HCT116 (cell line): ENCODE measurements at regions not wholly inside any gene's neighbourhood (a gene's known extent, or its start where the extent isn't known, plus 50 kb on each side); places are given as distances from the start of the nearest gene placed in this dataset.

Source experiments
- ATAC-seq: fragments of 200-7000 bp; cut with Tn5 transposase; 2 replicates; pipeline ENCODE4 v1.9.1; 2020; ENCODE audit warnings: mild to moderate bottlenecking, moderate library complexity
- BruUV-seq: library from RNA; stranded (reverse); fragments of 400-500 nt; replicated peaks from 2 replicates; lab custom pipeline; 2021; lab: Mats Ljungman, UMichigan
- CTCF ChIA-PET: fragments of 300-600 bp; sonication (Branson Sonifier 250); formaldehyde crosslinking; loops from one replicate; lab custom pipeline; 2021; ENCODE audit warnings: antibody characterized with exemption; lab: Charles Lee
- POLR2A ChIA-PET: fragments of 300-600, 350-600 bp; sonication (Branson Sonifier 250); formaldehyde crosslinking; loops from one replicate; lab custom pipeline; 2021; ENCODE audit warnings: antibody characterized with exemption; lab: Charles Lee
- RAD21 ChIA-PET, 2 experiments: fragments of 300-600 bp; sonication (Branson Sonifier 250); formaldehyde crosslinking; loops; one replicate each; lab custom pipeline; 2023; ENCODE audit warnings: low total read pairs in 2 of 2; ENCODE audit not compliant: uncharacterized antibody in 2 of 2, unreplicated experiment in 2 of 2, low non-redundant PET in 1 of 2; lab: Charles Lee
- DNase-seq: peaks from one replicate; pipeline ENCODE4 v3.0.0-alpha.2; 2010; ENCODE audit warnings: low read depth, low spot score
- H2AFZ ChIP-seq: fragments of 200-600 bp; shearing (Covaris generic), sonication (generic); 2 replicates; pipeline ENCODE4 v1.6.1; 2017; ENCODE audit warnings: low read depth, mixed run types, mixed read lengths, antibody characterized with exemption, low read length; ENCODE audit not compliant: poor library complexity, severe bottlenecking
- H3K27ac ChIP-seq: 2 replicates; pipeline ENCODE4 v1.5.1; 2012; ENCODE audit warnings: low read depth, low read length
- H3K27me3 ChIP-seq: fragments of 200-600 bp; sonication (generic); 2 replicates; pipeline ENCODE4 v1.6.1; 2016; ENCODE audit warnings: mixed run types, low read length, mixed read lengths; ENCODE audit not compliant: insufficient read depth
- H3K36me3 ChIP-seq, 2 experiments: fragments of 200-500 bp in 1 of 2; fragments of 200-600 bp in 1 of 2; sonication (Bioruptor generic) in 1 of 2; sonication (generic) in 1 of 2; 2 replicates each; pipeline versions ENCODE4 v1.5.1 to v1.6.1; 2014 to 2016; ENCODE audit warnings: low read length in 2 of 2, inconsistent platforms in 1 of 2, mixed read lengths in 1 of 2, mixed run types in 1 of 2; ENCODE audit not compliant: insufficient read depth in 2 of 2, control insufficient read depth in 1 of 2
- H3K4me1 ChIP-seq, 2 experiments: fragments of 200-600 bp in 1 of 2; sonication (generic) in 1 of 2; 2 replicates each; pipeline versions ENCODE4 v1.5.1 to v1.6.1; 2012 to 2017; ENCODE audit warnings: low read length in 2 of 2, inconsistent platforms in 1 of 2, mild to moderate bottlenecking in 1 of 2, mixed read lengths in 1 of 2, mixed run types in 1 of 2, moderate library complexity in 1 of 2; ENCODE audit not compliant: insufficient read depth in 2 of 2, control insufficient read depth in 1 of 2
- H3K4me2 ChIP-seq: fragments of 200-600 bp; sonication (generic); 2 replicates; pipeline ENCODE4 v1.6.1; 2017; ENCODE audit warnings: mixed run types, low read length, mixed read lengths
- H3K4me3 ChIP-seq, 2 experiments: fragments of 200-600 bp in 1 of 2; sonication (generic) in 1 of 2; replicated peaks in 1 of 2; 2 replicates each; pipeline ENCODE4 v1.5.1; 2011 to 2016; ENCODE audit warnings: low read length in 2 of 2, control low read depth in 1 of 2, low read depth in 1 of 2, mild to moderate bottlenecking in 1 of 2, mixed read lengths in 1 of 2, mixed run types in 1 of 2
- H3K79me2 ChIP-seq: fragments of 200-600 bp; sonication (generic); 2 replicates; pipeline ENCODE4 v1.6.1; 2017; ENCODE audit warnings: mild to moderate bottlenecking, mixed run types, low read length, moderate library complexity, mixed read lengths; ENCODE audit not compliant: insufficient read depth
- H3K9ac ChIP-seq: fragments of 200-600 bp; sonication (generic); 2 replicates; pipeline ENCODE4 v1.6.1; 2016; ENCODE audit warnings: low read length, mixed read lengths
- H3K9me2 ChIP-seq: fragments of 200-600 bp; sonication (generic), shearing (Covaris generic); 2 replicates; pipeline ENCODE4 v1.6.1; 2017; ENCODE audit warnings: mixed run types, mild to moderate bottlenecking, moderate library complexity; ENCODE audit not compliant: insufficient read depth
- H3K9me3 ChIP-seq, 2 experiments: fragments of 200-500 bp in 1 of 2; fragments of 200-600 bp in 1 of 2; sonication (Bioruptor generic) in 1 of 2; sonication (generic) in 1 of 2; 2 replicates each; pipeline ENCODE4 v1.6.1; 2014 to 2017; ENCODE audit warnings: low read length in 2 of 2, mixed read lengths in 2 of 2, inconsistent platforms in 1 of 2, low read depth in 1 of 2, mild to moderate bottlenecking in 1 of 2, mixed run types in 1 of 2, moderate library complexity in 1 of 2; ENCODE audit not compliant: control insufficient read depth in 1 of 2, insufficient read depth in 1 of 2
- H4K20me1 ChIP-seq: fragments of 200-600 bp; sonication (generic), shearing (Covaris generic); 2 replicates; pipeline ENCODE4 v1.6.1; 2017; ENCODE audit warnings: mixed run types, mild to moderate bottlenecking, moderate library complexity; ENCODE audit not compliant: insufficient read depth
- ATF3 ChIP-seq: IDR thresholded peaks from 2 replicates; pipeline ENCODE4 v1.6.1; 2012
- CTCF ChIP-seq, 3 experiments: fragments of 200-600 bp in 1 of 3; sonication (generic) in 1 of 3; IDR thresholded peaks in 2 of 3; conservative IDR thresholded peaks in 1 of 3; 2 replicates each; pipeline ENCODE4 v1.5.1; 2012 to 2017; ENCODE audit warnings: low read depth in 2 of 3, low read length in 2 of 3, antibody characterized with exemption in 1 of 3, borderline replicate concordance in 1 of 3, control low read depth in 1 of 3, mild to moderate bottlenecking in 1 of 3, mixed read lengths in 1 of 3, mixed run types in 1 of 3, moderate library complexity in 1 of 3; ENCODE audit not compliant: insufficient read depth in 1 of 3
- ELF1 ChIP-seq: IDR thresholded peaks from 2 replicates; pipeline ENCODE4 v1.6.1; 2012; ENCODE audit warnings: low read depth, borderline replicate concordance
- EZH2 ChIP-seq: fragments of 200-600 bp; sonication (generic); IDR thresholded peaks from 2 replicates; pipeline ENCODE4 v1.6.1; 2017; ENCODE audit warnings: antibody characterized with exemption, mixed run types
- FOSL1 ChIP-seq: IDR thresholded peaks from 2 replicates; pipeline ENCODE4 v1.6.1; 2012; ENCODE audit warnings: low read depth
- MAX ChIP-seq: IDR thresholded peaks from 2 replicates; pipeline ENCODE4 v1.6.1; 2012
- POLR2AphosphoS5 ChIP-seq: IDR thresholded peaks from 2 replicates; pipeline ENCODE4 v1.6.1; 2011; ENCODE audit warnings: mild to moderate bottlenecking, low read depth, low read length, moderate library complexity
- SIN3A ChIP-seq: IDR thresholded peaks from 2 replicates; pipeline ENCODE4 v1.6.1; 2012; ENCODE audit warnings: low read depth
- TCF7L2 ChIP-seq: IDR thresholded peaks from 2 replicates; pipeline ENCODE4 v1.7.0; 2011; ENCODE audit warnings: borderline replicate concordance, inconsistent platforms; ENCODE audit not compliant: insufficient read depth, insufficient read length; ENCODE audit errors: extremely low read depth
- YY1 ChIP-seq: IDR thresholded peaks from 2 replicates; pipeline ENCODE4 v1.6.1; 2011; ENCODE audit warnings: low read length, low read depth, moderate library complexity, mild to moderate bottlenecking; ENCODE audit not compliant: insufficient replicate concordance; ENCODE audit errors: extremely low read depth
- ZBTB33 ChIP-seq: IDR thresholded peaks from 2 replicates; pipeline ENCODE4 v1.6.1; 2011; ENCODE audit warnings: mild to moderate bottlenecking, low read length, moderate library complexity; ENCODE audit not compliant: insufficient replicate concordance; ENCODE audit errors: extremely low read depth
- ZFX ChIP-seq: fragments of 450-650 bp; IDR thresholded peaks from 2 replicates; pipeline ENCODE4 v1.6.1; 2017
- ZNF274 ChIP-seq: fragments of 200-500 bp; sonication (Bioruptor generic); IDR thresholded peaks from 2 replicates; pipeline ENCODE4 v1.6.1; 2014; ENCODE audit warnings: mild to moderate bottlenecking, low read depth, low read length, inconsistent platforms
- intact Hi-C: fragments of 100-400 bp; cut with micrococcal nuclease; formaldehyde crosslinking; loops from 2 replicates; pipeline ENCODE4 v1.10.0; 2022

- Histone ChIP-seq H3K4me2 (no peak overlapping the region), H3K9ac (no peak overlapping the region), H4K20me1 (no peaks in the 10 kb centered on the region), H3K27me3 (no peaks in the 10 kb centered on the region), H3K36me3 (no peaks in the 10 kb centered on the region), H3K9me2 (no peaks in the 10 kb centered on the region), H3K4me3 (no peak overlapping the region), H3K79me2 (no peaks in the 10 kb centered on the region), H3K4me1 (no peaks in the 10 kb centered on the region), H3K27ac (no peak overlapping the region), H2AFZ (no peak overlapping the region)
- ChIA-PET RAD21 (no interaction called here), CTCF (no interaction called here), POLR2A (no interaction called here)
- intact Hi-C loops = no loop called here
- ATAC-seq (no peak), DNase-seq (no peak)
- BruUV-seq = no TSS peak
- TF ChIP-seq ELF1 = no peak
- TF ChIP-seq ZBTB33 = no peak
- no peak for TF ChIP-seq EZH2
- TF ChIP-seq, all 23 proteins: peak for 0
- H3K9me3 ChIP-seq = no peaks in the 10 kb centered on the region
Observed at GRCh38 chr2:167431949-167432348, 543.7 kb downstream of the XIRP2 start.

GRCh38 chr2:167430447-167430846, 542.2 kb downstream of the XIRP2 start:
- Histone ChIP-seq H2AFZ (no peak overlapping the region), H3K9ac (no peak overlapping the region), H3K27ac (no peak overlapping the region), H3K27me3 (no peaks in the 10 kb centered on the region), H3K4me3 (no peak overlapping the region), H3K9me3 (no peaks in the 10 kb centered on the region), H4K20me1 (no peaks in the 10 kb centered on the region), H3K9me2 (no peaks in the 10 kb centered on the region)
- POLR2A ChIA-PET = no interaction called here
- no peak for ATAC-seq
- CTCF ChIA-PET = no interaction called here
- TF ChIP-seq YY1 = no peak
- no peak for TF ChIP-seq MAX
- no peak for TF ChIP-seq FOSL1
- no peak for TF ChIP-seq ZBTB33
- TF ChIP-seq ZFX = no peak
- TF ChIP-seq SIN3A = no peak
- TF ChIP-seq TCF7L2 = no peak
- no peak for TF ChIP-seq ATF3
- TF ChIP-seq ZNF274 = no peak
- TF ChIP-seq EZH2 = no peak
- no peak for TF ChIP-seq CTCF (IDR thresholded peaks at IDR 0.05 in 2 of 3, conservative IDR thresholded peaks at IDR 0.05 in 1 of 3; ENCODE audit: borderline replicate concordance in 1 of 3, insufficient read depth in 1 of 3, low read depth in 2 of 3, low read length in 2 of 3)
- no peak for TF ChIP-seq POLR2AphosphoS5
- TF ChIP-seq, all 23 proteins: peak for 0
- RAD21 ChIA-PET = no interaction called here
- DNase-seq = no peak
- no peak overlapping the region for H3K4me2 ChIP-seq
- no peaks in the 10 kb centered on the region for H3K4me1 ChIP-seq
- no peaks in the 10 kb centered on the region for H3K79me2 ChIP-seq
- H3K36me3 ChIP-seq = no peaks in the 10 kb centered on the region
- intact Hi-C loops = no loop called here
- BruUV-seq = no TSS peak
